ENCODE measurements at regions not wholly inside any gene's neighbourhood (a gene's known extent, or its start where the extent isn't known, plus 50 kb on each side); places are given as distances from the start of the nearest gene placed in this dataset.
"Not testable (repeated sequence)": the region's sequence is repeated elsewhere in the genome, so short reads cannot be mapped to it uniquely, and the experiment has no call there.

DNA sequence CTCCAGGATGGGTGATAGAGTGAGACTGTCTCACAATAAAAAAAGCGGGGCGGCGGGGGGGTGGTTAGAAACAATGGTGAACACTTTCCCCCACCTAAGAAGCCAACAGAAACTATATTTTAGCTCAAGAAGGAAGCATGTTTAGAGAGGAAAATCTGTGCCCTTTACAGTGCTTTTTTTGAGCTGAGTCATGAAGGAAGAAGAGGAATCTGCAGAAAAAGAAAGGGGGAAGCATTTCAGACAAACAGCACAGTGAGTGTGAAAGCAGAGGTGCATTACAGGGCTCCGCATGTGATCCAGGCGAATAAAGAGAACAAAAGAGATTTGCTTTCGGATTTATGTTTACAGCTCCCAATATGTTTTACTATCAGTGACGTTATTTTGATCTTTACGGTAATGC, 1504.6 kb upstream of the WWC1 start:
- Histone ChIP-seq H3K36me3 (ENCODE audit: control insufficient read depth, insufficient read depth, low read length) (peaks cover 2% of the 10 kb centered on the region; the same call in 1 of the 2 replicates), H3K27me3 (ENCODE audit: control insufficient read depth, insufficient read depth, low read length) (no peaks in the 10 kb centered on the region), H3K27ac (ENCODE audit: low read length) (no peak overlapping the region), H3K4me3 (ENCODE audit: low read length) (no peak overlapping the region), H3K9me3 (ENCODE audit: control insufficient read depth, insufficient read depth, low read length) (no peaks in the 10 kb centered on the region), H3K4me1 (ENCODE audit: control insufficient read depth, insufficient read depth, low read length) (no peaks in the 10 kb centered on the region)
- DNase-seq (ENCODE audit: low read depth, low spot score): no peak
- WGBS (ENCODE audit: insufficient coverage, insufficient read length): no CpG with 5 or more reads among the region's 8 CpGs

DNA sequence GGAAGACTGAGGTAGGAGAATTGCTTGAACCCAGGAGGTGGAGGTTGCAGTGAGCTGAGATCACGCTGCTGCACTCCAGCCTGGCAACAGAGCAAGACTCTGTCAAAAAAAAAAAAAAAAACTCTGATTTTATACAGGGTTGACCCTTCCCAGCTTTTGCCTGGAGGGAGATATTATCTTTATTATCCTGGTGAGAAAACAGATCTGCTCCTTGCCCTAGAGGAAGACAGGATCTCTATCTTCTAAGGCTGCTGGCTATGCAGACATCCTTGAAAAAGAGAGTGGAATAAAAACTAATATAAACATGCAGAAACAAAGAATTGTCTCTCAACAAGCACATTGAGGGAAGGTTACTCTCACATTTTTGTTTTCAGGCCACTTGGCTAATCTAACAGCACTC, 1503.4 kb upstream of the WWC1 start:
- no peak overlapping the region for H3K4me3 ChIP-seq (ENCODE audit: low read length)
- H3K27me3 ChIP-seq (ENCODE audit: control insufficient read depth, insufficient read depth, low read length): no peaks in the 10 kb centered on the region
- H3K9me3 ChIP-seq (ENCODE audit: control insufficient read depth, insufficient read depth, low read length): no peaks in the 10 kb centered on the region
- WGBS (ENCODE audit: insufficient coverage, insufficient read length): no CpG with 5 or more reads among the region's 1 CpG
- peaks cover 2% of the 10 kb centered on the region; the same call in 1 of the 2 replicates for H3K36me3 ChIP-seq (ENCODE audit: control insufficient read depth, insufficient read depth, low read length)
- no peak overlapping the region for H3K27ac ChIP-seq (ENCODE audit: low read length)
- H3K4me1 ChIP-seq (ENCODE audit: control insufficient read depth, insufficient read depth, low read length): no peaks in the 10 kb centered on the region
- DNase-seq (ENCODE audit: low read depth, low spot score): no peak

- no peak overlapping the region for H3K4me3 ChIP-seq (ENCODE audit: low read length)
- no CpG with 5 or more reads among the region's 3 CpGs for WGBS (ENCODE audit: insufficient coverage, insufficient read length)
- no peaks in the 10 kb centered on the region; the same call in 1 of the 2 replicates for H3K4me1 ChIP-seq (ENCODE audit: control insufficient read depth, insufficient read depth, low read length)
- no peaks in the 10 kb centered on the region for H3K27me3 ChIP-seq (ENCODE audit: control insufficient read depth, insufficient read depth, low read length)
- no peaks in the 10 kb centered on the region for H3K9me3 ChIP-seq (ENCODE audit: control insufficient read depth, insufficient read depth, low read length)
- no peak overlapping the region for H3K27ac ChIP-seq (ENCODE audit: low read length)
- no peaks in the 10 kb centered on the region for H3K36me3 ChIP-seq (ENCODE audit: control insufficient read depth, insufficient read depth, low read length)
- DNase-seq (ENCODE audit: low read depth, low spot score): no peak
These were observed 1495.7 kb upstream of the WWC1 start for GRCh38 chr5:166795756-166796155.

DNA sequence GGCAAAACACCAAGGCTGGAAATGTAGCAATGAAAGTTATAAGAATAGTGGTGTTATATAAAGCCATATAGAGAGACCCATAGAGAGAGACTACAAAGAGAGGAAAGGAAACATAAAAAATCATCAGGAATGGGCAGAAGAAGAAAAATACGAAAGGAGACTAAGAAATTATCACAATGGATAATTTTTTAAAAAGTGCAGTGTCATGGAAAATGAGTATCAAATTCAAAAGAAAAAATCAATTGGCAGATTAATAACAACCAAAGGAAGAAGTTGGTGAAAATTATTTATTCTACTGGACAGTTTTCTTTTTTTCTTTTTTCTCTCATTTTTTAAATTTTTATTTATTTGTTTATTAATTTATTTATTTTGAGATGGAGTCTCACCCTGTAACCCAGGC, 1488.4 kb upstream of the WWC1 start:
- Histone ChIP-seq H3K27me3 (ENCODE audit: control insufficient read depth, insufficient read depth, low read length) (no peaks in the 10 kb centered on the region), H3K36me3 (ENCODE audit: control insufficient read depth, insufficient read depth, low read length) (no peaks in the 10 kb centered on the region), H3K4me3 (ENCODE audit: low read length) (no peak overlapping the region), H3K4me1 (ENCODE audit: control insufficient read depth, insufficient read depth, low read length) (no peaks in the 10 kb centered on the region), H3K27ac (ENCODE audit: low read length) (no peak overlapping the region), H3K9me3 (ENCODE audit: control insufficient read depth, insufficient read depth, low read length) (no peaks in the 10 kb centered on the region)
- WGBS (ENCODE audit: insufficient coverage, insufficient read length): no CpG with 5 or more reads among the region's 1 CpG
- no peak for DNase-seq (ENCODE audit: low read depth, low spot score)

DNA sequence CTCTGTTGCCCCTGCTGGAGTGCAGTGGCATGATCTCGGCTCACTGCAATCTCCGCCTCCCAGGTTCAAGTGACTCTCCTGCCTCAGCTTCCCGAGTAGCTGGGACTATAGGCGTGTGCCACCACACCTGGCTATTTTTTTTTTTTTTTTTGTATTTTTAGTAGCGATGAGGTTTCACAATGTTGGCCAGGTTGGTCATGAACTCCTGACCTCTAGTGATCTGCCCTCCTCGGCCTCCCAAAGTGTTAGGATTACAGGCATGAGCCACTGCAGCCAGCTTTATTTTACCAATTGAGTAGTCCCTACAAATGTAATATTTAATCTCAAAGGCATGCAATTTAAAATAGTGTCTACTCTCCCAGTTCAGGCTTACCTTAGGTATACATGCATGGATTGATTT, 1487.2 kb upstream of the WWC1 start:
- H3K9me3 ChIP-seq (ENCODE audit: control insufficient read depth, insufficient read depth, low read length); H3K36me3 ChIP-seq (ENCODE audit: control insufficient read depth, insufficient read depth, low read length); H3K27ac ChIP-seq (ENCODE audit: low read length); H3K27me3 ChIP-seq (ENCODE audit: control insufficient read depth, insufficient read depth, low read length); H3K4me1 ChIP-seq (ENCODE audit: control insufficient read depth, insufficient read depth, low read length); DNase-seq (ENCODE audit: low read depth, low spot score); H3K4me3 ChIP-seq (ENCODE audit: low read length): not testable (repeated sequence)
- WGBS (ENCODE audit: insufficient coverage, insufficient read length): no CpG with 5 or more reads among the region's 6 CpGs

GRCh38 chr5:166804693-166805092, 1486.8 kb upstream of the WWC1 start:
- H3K4me1 ChIP-seq (ENCODE audit: control insufficient read depth, insufficient read depth, low read length); H3K9me3 ChIP-seq (ENCODE audit: control insufficient read depth, insufficient read depth, low read length): not testable (repeated sequence)
- WGBS (ENCODE audit: insufficient coverage, insufficient read length): no CpG with 5 or more reads among the region's 6 CpGs

GRCh38 chr5:166810093-166810658, 1481.3 kb upstream of the WWC1 start:
- not testable (repeated sequence) for H3K9me3 ChIP-seq (ENCODE audit: control insufficient read depth, insufficient read depth, low read length); H3K27ac ChIP-seq (ENCODE audit: low read length); DNase-seq (ENCODE audit: low read depth, low spot score); H3K4me1 ChIP-seq (ENCODE audit: control insufficient read depth, insufficient read depth, low read length); H3K36me3 ChIP-seq (ENCODE audit: control insufficient read depth, insufficient read depth, low read length); H3K4me3 ChIP-seq (ENCODE audit: low read length); H3K27me3 ChIP-seq (ENCODE audit: control insufficient read depth, insufficient read depth, low read length)
- WGBS (ENCODE audit: insufficient coverage, insufficient read length): no CpG with 5 or more reads among the region's 28 CpGs

More at GRCh38 chr5:166804693-166805092, 1486.8 kb upstream of the WWC1 start:
- H3K4me3 ChIP-seq (ENCODE audit: low read length); H3K27me3 ChIP-seq (ENCODE audit: control insufficient read depth, insufficient read depth, low read length); DNase-seq (ENCODE audit: low read depth, low spot score); H3K36me3 ChIP-seq (ENCODE audit: control insufficient read depth, insufficient read depth, low read length); H3K27ac ChIP-seq (ENCODE audit: low read length): not testable (repeated sequence)

DNA sequence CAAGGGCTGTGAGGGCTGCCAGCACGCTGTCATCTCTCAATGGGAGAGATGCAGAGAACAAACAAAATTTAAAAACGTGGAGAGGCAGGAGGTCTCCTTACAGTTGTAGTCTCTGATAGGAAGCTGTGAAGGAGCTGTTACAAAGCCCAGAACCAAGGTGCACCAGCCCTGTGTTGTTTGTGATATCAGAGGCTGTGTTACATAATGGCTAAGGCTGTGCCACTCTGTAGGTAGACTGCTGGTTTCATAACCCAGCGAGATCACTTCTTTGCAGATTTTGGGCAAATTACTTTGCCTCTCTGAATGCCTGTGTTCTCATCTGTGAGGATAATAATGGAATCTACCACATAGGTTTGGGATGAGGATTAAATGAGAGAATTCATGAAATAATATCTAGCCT, 1480.7 kb upstream of the WWC1 start:
- no peaks in the 10 kb centered on the region for H3K9me3 ChIP-seq (ENCODE audit: control insufficient read depth, insufficient read depth, low read length)
- H3K27me3 ChIP-seq (ENCODE audit: control insufficient read depth, insufficient read depth, low read length): no peaks in the 10 kb centered on the region
- no peaks in the 10 kb centered on the region for H3K4me1 ChIP-seq (ENCODE audit: control insufficient read depth, insufficient read depth, low read length)
- WGBS (ENCODE audit: insufficient coverage, insufficient read length): no CpG with 5 or more reads among the region's 3 CpGs
- H3K36me3 ChIP-seq (ENCODE audit: control insufficient read depth, insufficient read depth, low read length): no peaks in the 10 kb centered on the region
- no peak overlapping the region for H3K4me3 ChIP-seq (ENCODE audit: low read length)
- no peak overlapping the region for H3K27ac ChIP-seq (ENCODE audit: low read length)
- no peak for DNase-seq (ENCODE audit: low read depth, low spot score)

- H3K9me3 ChIP-seq (ENCODE audit: control insufficient read depth, insufficient read depth, low read length): no peaks in the 10 kb centered on the region
- H3K27ac ChIP-seq (ENCODE audit: low read length): no peak overlapping the region
- no peak for DNase-seq (ENCODE audit: low read depth, low spot score)
- no peaks in the 10 kb centered on the region for H3K4me1 ChIP-seq (ENCODE audit: control insufficient read depth, insufficient read depth, low read length)
- no peak overlapping the region for H3K4me3 ChIP-seq (ENCODE audit: low read length)
- no peaks in the 10 kb centered on the region for H3K27me3 ChIP-seq (ENCODE audit: control insufficient read depth, insufficient read depth, low read length)
- WGBS (ENCODE audit: insufficient coverage, insufficient read length): no CpG with 5 or more reads among the region's 1 CpG
- H3K36me3 ChIP-seq (ENCODE audit: control insufficient read depth, insufficient read depth, low read length): no peaks in the 10 kb centered on the region
These were observed 1468.1 kb upstream of the WWC1 start for GRCh38 chr5:166823360-166823759.

GRCh38 chr5:166834246-166834645, 1457.2 kb upstream of the WWC1 start:
- Histone ChIP-seq H3K36me3 (ENCODE audit: control insufficient read depth, insufficient read depth, low read length) (no peaks in the 10 kb centered on the region), H3K4me3 (ENCODE audit: low read length) (no peak overlapping the region), H3K9me3 (ENCODE audit: control insufficient read depth, insufficient read depth, low read length) (no peaks in the 10 kb centered on the region), H3K4me1 (ENCODE audit: control insufficient read depth, insufficient read depth, low read length) (no peaks in the 10 kb centered on the region), H3K27me3 (ENCODE audit: control insufficient read depth, insufficient read depth, low read length) (no peaks in the 10 kb centered on the region), H3K27ac (ENCODE audit: low read length) (no peak overlapping the region)
- no peak for DNase-seq (ENCODE audit: low read depth, low spot score)
- WGBS (ENCODE audit: insufficient coverage, insufficient read length): no CpG with 5 or more reads among the region's 2 CpGs

DNA sequence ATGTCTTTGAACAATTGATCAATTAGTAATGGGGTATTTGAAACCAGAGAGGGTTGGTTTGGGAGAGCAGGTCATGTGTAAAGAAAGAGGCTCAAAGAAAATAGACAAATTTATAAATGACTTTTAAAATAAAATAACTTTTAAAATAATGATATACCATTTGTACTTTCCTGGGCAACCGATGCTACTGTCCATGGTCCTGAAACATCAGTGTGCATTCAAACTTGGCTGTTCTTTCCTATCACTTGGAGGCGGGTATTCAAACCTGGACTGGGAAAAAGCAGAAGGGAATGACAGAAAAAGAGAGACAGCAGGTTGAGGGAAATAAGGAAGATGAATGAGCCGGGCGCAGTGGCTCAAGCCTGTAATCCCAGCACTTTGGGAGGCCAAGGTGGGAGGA, 1446.4 kb upstream of the WWC1 start:
- no peaks in the 10 kb centered on the region for H3K27me3 ChIP-seq (ENCODE audit: control insufficient read depth, insufficient read depth, low read length)
- no peaks in the 10 kb centered on the region for H3K4me1 ChIP-seq (ENCODE audit: control insufficient read depth, insufficient read depth, low read length)
- peak; percentile 1 for DNase-seq (ENCODE audit: low read depth, low spot score)
- no peak overlapping the region for H3K27ac ChIP-seq (ENCODE audit: low read length)
- WGBS (ENCODE audit: insufficient coverage, insufficient read length): no CpG with 5 or more reads among the region's 4 CpGs
- no peaks in the 10 kb centered on the region for H3K36me3 ChIP-seq (ENCODE audit: control insufficient read depth, insufficient read depth, low read length)
- H3K4me3 ChIP-seq (ENCODE audit: low read length): no peak overlapping the region
- no peaks in the 10 kb centered on the region for H3K9me3 ChIP-seq (ENCODE audit: control insufficient read depth, insufficient read depth, low read length)
